ENCODE measurements at regions not wholly inside any gene's neighbourhood (a gene's known extent, or its start where the extent isn't known, plus 50 kb on each side); places are given as distances from the start of the nearest gene placed in this dataset.
"Not testable (repeated sequence)": the region's sequence is repeated elsewhere in the genome, so short reads cannot be mapped to it uniquely, and the experiment has no call there.

DNA sequence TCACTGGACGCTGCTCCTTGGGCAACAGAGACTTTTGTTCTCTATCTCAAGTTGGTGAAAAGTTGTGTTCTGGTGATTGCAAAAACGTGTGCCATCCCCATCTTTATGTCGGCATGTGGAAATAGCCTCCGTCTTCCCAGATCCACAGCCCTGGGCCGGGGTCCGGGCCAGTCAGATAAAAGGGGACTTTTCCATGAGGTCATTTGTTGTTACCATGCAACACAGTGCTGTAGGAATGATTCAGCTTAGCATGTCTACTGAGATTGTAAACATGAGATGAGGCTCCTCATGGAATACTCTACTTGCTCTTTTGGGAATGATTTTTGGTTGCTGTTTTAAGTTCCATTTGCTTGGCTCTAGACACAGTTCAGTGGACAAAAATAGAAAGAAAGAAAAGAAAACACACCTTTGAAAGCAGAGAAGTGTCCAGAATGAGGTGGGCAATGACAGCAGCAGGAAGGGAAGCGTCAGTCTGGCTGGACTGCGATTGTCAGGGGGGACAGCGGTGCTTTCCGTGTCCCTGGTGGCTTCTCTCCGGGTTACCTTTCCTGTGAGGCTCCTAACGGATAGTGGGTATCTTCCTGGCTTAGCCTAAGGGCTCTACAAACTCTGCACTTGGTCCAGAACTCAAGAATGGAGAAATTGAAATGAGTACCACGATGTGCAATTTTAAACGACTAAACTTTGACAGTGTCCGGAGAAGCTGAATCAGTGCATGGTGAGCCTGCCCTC is 91.6 kb downstream of the TEX29 start:
- DNase-seq (ENCODE audit: low read depth in 4 of 4, low spot score in 3 of 4) = no peak

DNA sequence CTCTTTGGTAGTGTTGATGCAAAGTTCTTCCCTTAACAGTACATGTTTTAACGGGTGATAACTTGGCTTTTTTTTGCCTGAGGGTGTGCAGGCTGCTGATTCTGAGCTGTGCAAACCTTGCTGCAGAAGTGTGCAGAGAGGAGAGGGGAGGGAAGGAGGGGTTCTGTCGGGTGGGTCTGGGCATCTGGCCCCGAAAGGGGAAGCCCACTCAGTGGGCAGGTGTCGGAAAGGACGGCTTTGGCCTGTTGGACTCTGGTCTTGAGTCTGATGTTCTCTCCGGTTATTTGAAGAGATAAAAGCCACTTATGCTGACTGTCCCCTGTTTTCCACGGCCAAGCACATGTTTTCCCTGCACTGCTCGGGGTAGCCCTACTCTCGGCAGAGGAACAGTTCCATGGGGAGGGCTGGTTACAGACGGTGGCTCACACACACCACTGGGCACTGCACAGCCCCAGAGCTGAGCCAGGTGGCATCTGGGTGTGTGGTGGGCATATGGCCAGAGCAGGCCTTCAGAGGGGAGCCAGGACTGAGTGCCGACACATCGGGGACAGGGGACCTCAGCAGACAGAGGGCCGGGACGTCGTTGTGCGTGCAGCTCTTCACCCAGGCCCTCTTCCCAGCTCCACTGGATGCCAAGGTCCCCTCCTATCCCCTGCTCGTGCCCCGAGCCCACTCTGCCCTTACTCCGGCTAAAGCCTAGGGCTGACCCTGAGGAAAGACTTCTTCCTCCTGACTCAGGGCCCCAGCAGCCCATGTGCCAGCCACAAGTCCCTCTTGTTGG is 93.2 kb downstream of the TEX29 start:
- no peak for DNase-seq (ENCODE audit: low read depth in 4 of 4, low spot score in 3 of 4)

- DNase-seq (ENCODE audit: low read depth in 4 of 4, low spot score in 3 of 4) = no peak
These were observed 93.9 kb downstream of the TEX29 start for GRCh38 chr13:111414341-111414740.

GRCh38 chr13:111415246-111415645 is 94.8 kb downstream of the TEX29 start:
- DNase-seq (ENCODE audit: low read depth in 4 of 4, low spot score in 3 of 4) = no peak

DNA sequence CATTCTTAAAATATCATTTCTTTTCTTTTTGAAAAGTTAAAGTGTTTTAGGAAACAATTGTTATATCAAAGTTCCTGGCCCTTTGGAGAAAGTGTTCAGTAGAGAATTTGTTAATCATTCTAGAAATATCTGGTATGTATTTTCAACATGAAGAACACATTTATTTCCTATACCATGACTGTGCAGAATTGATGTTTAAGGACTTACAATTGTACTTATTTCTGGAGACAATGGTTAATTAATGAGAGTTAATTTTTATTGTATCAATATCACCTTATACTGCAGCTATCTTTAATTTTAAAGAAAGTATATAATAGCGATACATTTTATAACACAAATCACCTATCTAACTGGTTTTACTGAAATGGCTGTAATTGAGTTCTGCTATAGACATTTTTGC is 95.3 kb downstream of the TEX29 start:
- no peak for DNase-seq (ENCODE audit: low read depth in 4 of 4, low spot score in 3 of 4)

GRCh38 chr13:111418101-111418500 is 97.7 kb downstream of the TEX29 start:
- DNase-seq (ENCODE audit: low read depth in 4 of 4, low spot score in 3 of 4) = no peak

- DNase-seq (ENCODE audit: low read depth in 4 of 4, low spot score in 3 of 4) = no peak
These were observed 99.9 kb downstream of the TEX29 start for GRCh38 chr13:111420113-111420876.

- DNase-seq (ENCODE audit: low read depth in 4 of 4, low spot score in 3 of 4) = no peak
These were observed 100.8 kb downstream of the TEX29 start for GRCh38 chr13:111421216-111421615.

- no peak for DNase-seq (ENCODE audit: low read depth in 4 of 4, low spot score in 3 of 4)
These were observed 101.9 kb downstream of the TEX29 start for GRCh38 chr13:111422348-111422747.

DNA sequence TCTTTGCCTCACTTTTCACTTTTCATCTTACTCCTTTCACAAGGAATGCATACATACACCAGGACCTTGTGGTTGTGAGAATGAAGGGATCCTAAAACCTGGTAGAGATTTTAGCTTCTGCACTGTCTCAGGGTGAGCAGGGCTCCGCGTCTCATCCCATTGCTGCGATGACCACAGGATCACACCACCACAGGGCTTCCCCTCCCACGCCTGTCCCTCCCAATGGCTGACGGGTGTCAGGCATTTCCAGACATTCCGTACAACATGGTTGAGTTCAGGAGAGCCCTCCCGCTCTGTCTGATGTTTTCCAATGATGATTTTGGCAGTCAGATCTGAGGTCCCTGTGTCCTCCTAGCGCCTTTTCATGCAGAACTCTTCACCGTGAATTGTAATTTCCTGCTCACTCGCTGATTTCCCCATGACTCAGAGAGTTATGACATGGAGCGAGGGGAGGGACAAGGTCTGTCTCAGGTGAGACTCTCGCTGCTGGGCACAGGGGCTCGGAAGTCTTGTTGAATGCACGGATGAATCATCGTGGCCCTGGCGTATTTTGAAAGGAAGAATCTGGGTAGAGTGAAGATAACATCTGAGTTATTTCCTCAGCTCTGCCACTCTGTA is 102.8 kb downstream of the TEX29 start:
- DNase-seq (ENCODE audit: low read depth in 4 of 4, low spot score in 3 of 4) = no peak

DNA sequence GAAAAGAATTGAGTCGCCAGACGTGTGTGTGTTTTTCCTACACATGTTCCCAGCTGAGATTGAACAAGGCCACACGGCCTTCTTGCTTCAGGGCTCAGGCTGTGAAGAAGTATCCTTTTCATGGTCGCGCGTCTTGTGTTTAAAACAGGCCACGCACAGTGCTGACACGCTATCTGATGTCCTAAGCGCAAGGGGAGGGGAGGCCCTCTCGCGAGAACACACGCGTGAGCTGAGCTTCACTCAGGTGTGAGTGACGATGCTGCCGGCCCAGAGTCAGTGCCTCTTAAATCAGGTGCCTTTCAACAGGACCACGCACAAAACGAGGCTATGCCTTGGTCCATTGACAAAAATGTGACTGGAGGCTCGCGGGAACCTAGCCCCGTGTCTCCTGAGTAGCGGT is 103.7 kb downstream of the TEX29 start:
- no peak for DNase-seq (ENCODE audit: low read depth in 4 of 4, low spot score in 3 of 4)

DNA sequence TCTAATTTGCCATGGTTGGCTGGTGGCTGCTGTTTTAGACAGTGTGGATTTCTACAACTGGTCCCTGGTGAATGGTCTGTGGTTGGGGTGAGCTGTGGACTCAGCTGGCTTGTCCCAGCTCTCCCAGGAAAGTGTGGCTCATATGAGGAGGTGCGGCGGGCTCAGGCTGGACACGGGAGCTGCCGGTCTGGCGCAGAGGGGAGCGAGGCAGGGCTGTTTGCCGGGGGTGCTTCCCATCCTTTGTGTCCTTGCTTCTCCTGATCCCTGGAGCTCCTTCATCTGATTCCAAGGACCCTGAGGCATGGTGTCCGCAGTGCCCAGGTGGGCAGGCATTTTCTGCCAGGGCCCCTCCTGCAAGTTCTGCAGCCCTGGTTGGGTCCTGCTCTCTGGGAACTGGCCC is 104.9 kb downstream of the TEX29 start:
- DNase-seq (ENCODE audit: low read depth in 4 of 4, low spot score in 3 of 4) = no peak

DNA sequence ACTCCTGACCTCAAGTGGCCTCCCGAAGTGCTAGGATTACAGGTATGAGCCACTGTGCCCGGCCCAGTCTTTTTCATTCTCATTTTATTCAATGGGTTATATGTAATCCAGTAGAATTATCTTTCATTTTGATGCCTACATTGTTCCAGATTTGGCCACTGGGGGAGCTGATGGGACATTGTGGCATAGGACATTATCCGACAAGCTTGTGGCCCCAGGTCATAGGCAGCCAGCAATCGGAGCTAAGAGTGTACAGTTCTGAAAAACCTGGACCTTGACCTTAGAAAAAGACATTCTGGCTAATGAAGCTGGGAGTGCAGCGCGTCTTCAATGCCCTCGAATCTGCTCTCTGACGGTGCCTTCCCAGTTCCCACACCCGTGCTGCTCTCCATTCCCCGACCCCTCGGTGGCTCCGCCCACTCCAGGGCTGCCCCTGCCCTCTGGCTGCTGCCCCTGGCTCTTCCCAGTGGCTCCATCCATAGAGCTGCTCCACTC is 108.7 kb downstream of the TEX29 start:
- DNase-seq (ENCODE audit: low read depth in 4 of 4, low spot score in 3 of 4) = peak in 3 of 4 donors; percentile 19 to 24 (median 22)

- no peak for DNase-seq (ENCODE audit: low read depth in 4 of 4, low spot score in 3 of 4)
These were observed 110.8 kb downstream of the TEX29 start for GRCh38 chr13:111431206-111431605.

- no peak for DNase-seq (ENCODE audit: low read depth in 4 of 4, low spot score in 3 of 4)
These were observed 114.2 kb downstream of the TEX29 start for GRCh38 chr13:111434578-111435159.

DNA sequence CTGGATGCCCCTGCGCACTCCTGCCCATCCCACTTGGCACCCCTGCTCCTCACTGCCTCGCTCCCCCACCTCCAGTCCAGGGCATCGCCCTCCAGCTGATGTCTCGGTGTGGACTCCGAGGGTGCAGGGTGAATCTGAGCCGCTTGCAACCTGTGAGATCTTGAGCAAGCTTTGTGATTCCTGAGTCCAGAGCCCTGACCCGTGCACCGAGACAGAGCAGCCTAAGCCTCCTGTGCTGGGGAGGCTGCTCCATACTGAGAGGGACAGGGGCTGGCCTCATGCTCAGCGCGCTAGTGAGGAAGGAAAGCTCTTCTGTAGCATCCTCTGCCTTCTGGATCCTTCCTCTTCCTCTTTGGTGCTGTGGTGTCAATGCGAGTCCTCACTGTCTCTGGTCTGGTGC is 116.0 kb downstream of the TEX29 start:
- DNase-seq (ENCODE audit: low read depth in 4 of 4, low spot score in 3 of 4) = no peak

DNA sequence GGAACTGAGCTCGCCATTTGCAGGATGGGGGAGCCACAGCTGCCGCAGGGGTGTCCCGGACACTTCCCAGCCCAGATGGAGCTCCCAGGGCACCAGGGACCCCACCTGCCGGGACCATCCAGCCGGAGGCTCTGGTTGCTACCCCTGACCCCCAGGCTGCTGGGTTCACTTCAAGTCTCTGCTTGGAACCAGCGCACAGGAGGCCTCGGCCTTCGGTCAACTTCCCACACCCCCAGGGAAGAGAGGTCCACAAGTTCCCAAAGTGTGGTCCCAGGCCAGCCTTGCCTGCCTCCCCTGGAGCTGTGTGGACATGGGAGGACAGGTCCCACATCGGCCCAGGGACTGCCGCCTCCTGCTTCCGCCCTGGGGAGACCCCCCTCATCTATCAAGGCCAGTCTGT is 117.0 kb downstream of the TEX29 start:
- no peak for DNase-seq (ENCODE audit: low read depth in 4 of 4, low spot score in 3 of 4)

DNA sequence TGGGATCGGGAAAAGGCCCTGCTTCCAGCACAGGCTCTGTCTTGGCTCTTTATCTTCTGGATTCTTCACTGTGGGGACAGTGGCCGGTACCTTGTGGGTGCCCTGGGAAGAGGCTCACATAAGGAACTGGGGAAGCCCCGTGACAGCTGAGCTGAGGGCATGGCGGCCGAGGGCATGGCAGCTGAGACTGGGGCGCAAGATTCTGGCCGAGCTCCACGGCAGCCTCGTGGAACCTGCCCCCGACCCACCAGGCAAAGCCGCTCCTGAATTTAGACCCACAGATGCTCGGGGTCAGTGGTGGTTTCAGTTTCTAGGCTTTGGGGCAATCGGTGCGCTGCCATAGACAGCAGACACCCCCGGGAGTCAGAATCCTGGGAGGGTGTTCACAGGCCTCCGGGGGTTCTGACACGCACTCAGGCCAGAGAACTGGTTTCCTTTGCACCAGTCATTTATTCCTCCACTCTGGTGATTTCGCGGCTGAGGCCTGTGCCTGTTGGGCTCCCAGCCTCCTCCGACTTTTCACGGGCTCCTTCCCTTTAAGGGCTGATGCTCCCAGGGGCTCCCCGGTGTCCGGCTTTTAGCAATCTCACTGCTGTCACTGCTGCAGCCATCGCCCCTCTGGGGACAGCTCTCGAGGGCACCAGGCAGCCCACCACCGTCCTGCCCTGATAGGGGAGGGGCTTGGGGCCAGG is 117.6 kb downstream of the TEX29 start:
- DNase-seq (ENCODE audit: low read depth in 4 of 4, low spot score in 3 of 4) = no peak

- DNase-seq (ENCODE audit: low read depth in 4 of 4, low spot score in 3 of 4) = not testable (repeated sequence)
These were observed 120.0 kb downstream of the TEX29 start for GRCh38 chr13:111440492-111440891.

DNA sequence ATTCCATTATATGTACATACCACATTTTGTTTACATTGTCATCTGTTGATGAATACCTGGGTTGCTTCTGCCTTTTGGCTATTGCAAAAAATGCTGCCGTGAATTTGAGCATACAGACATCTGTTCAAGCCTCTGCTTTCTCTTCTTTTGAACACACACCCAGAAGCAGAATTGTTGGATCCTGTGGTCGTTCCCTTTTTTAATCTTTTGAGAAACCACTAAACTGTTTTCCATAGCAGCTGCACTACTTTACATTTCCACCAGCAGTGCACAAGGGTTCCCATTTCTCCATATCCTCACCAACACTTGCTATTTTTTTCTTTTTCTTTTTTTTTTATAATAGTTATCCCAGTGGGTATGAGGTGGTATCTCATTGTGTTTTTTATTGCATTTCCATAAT is 123.5 kb downstream of the TEX29 start:
- DNase-seq (ENCODE audit: low read depth in 4 of 4, low spot score in 3 of 4) = no peak
